Adipocyte (in vitro differentiated cells): ENCODE measurements at regions not wholly inside any gene's neighbourhood (a gene's known extent, or its start where the extent isn't known, plus 50 kb on each side); places are given as distances from the start of the nearest gene placed in this dataset.

ENCODE experiments used
- DNase-seq: peaks from one replicate; pipeline ENCODE4 v3.0.0-alpha.2; 2015; ENCODE audit warnings: low read depth
- H3K27me3 ChIP-seq: replicated peaks from 2 replicates; pipeline ENCODE4 v1.7.0; 2013; ENCODE audit warnings: mild to moderate bottlenecking, low read length, moderate library complexity; ENCODE audit not compliant: control insufficient read depth, insufficient read depth
- H3K36me3 ChIP-seq: 2 replicates; pipeline ENCODE4 v1.7.0; 2013; ENCODE audit warnings: low read length, mild to moderate bottlenecking, moderate library complexity; ENCODE audit not compliant: control insufficient read depth, insufficient read depth, severe bottlenecking
- H3K4me1 ChIP-seq: 2 replicates; pipeline ENCODE4 v1.7.0; 2013; ENCODE audit warnings: mild to moderate bottlenecking, low read length, moderate library complexity; ENCODE audit not compliant: control insufficient read depth, insufficient read depth
- H3K4me3 ChIP-seq: 2 replicates; pipeline ENCODE4 v1.7.0; 2013; ENCODE audit warnings: mild to moderate bottlenecking, low read length, moderate library complexity
- H3K9ac ChIP-seq: 2 replicates; pipeline ENCODE4 v1.7.0; 2013; ENCODE audit warnings: mild to moderate bottlenecking, low read length, moderate library complexity
- H3K9me3 ChIP-seq: 2 replicates; pipeline ENCODE4 v1.7.0; 2013; ENCODE audit warnings: mild to moderate bottlenecking, low read length, moderate library complexity; ENCODE audit not compliant: control insufficient read depth

GRCh38 chr21:18764720-18765119, 361.1 kb upstream of the TMPRSS15 start:
- Histone ChIP-seq H3K4me3 (no peak overlapping the region), H3K27me3 (no peaks in the 10 kb centered on the region)

GRCh38 chr21:18769599-18769998, 366.0 kb upstream of the TMPRSS15 start:
- no peak overlapping the region for H3K9ac ChIP-seq
- H3K4me1 ChIP-seq: no peaks in the 10 kb centered on the region
- H3K36me3 ChIP-seq: no peaks in the 10 kb centered on the region
- no peaks in the 10 kb centered on the region for H3K9me3 ChIP-seq
- H3K27me3 ChIP-seq: no peaks in the 10 kb centered on the region
- H3K4me3 ChIP-seq: no peak overlapping the region
- no peak for DNase-seq

More at GRCh38 chr21:18764720-18765119, 361.1 kb upstream of the TMPRSS15 start:
- Histone ChIP-seq H3K4me1 (no peaks in the 10 kb centered on the region), H3K9ac (no peak overlapping the region), H3K9me3 (no peaks in the 10 kb centered on the region), H3K36me3 (no peaks in the 10 kb centered on the region)
- no peak for DNase-seq

GRCh38 chr21:18771845-18772380, 368.3 kb upstream of the TMPRSS15 start:
- Histone ChIP-seq H3K36me3 (no peaks in the 10 kb centered on the region), H3K4me1 (no peaks in the 10 kb centered on the region), H3K27me3 (no peaks in the 10 kb centered on the region), H3K4me3 (no peak overlapping the region), H3K9ac (no peak overlapping the region), H3K9me3 (no peaks in the 10 kb centered on the region)
- DNase-seq: no peak

GRCh38 chr21:18772404-18772803, 368.8 kb upstream of the TMPRSS15 start:
- DNase-seq: no peak
- Histone ChIP-seq H3K4me1 (no peaks in the 10 kb centered on the region), H3K36me3 (no peaks in the 10 kb centered on the region), H3K9ac (no peak overlapping the region), H3K4me3 (no peak overlapping the region), H3K9me3 (no peaks in the 10 kb centered on the region), H3K27me3 (no peaks in the 10 kb centered on the region)

GRCh38 chr21:18772897-18773296, 369.3 kb upstream of the TMPRSS15 start:
- Histone ChIP-seq H3K4me1 (no peaks in the 10 kb centered on the region), H3K4me3 (no peak overlapping the region), H3K9ac (no peak overlapping the region), H3K27me3 (no peaks in the 10 kb centered on the region), H3K36me3 (no peaks in the 10 kb centered on the region), H3K9me3 (no peaks in the 10 kb centered on the region)
- no peak for DNase-seq

GRCh38 chr21:18776936-18777335, 373.4 kb upstream of the TMPRSS15 start:
- DNase-seq: no peak
- H3K4me3 ChIP-seq: no peak overlapping the region
- no peaks in the 10 kb centered on the region for H3K27me3 ChIP-seq
- H3K4me1 ChIP-seq: no peaks in the 10 kb centered on the region
- H3K9ac ChIP-seq: no peak overlapping the region
- no peaks in the 10 kb centered on the region for H3K9me3 ChIP-seq
- no peaks in the 10 kb centered on the region for H3K36me3 ChIP-seq

GRCh38 chr21:18782721-18783120, 379.1 kb upstream of the TMPRSS15 start:
- Histone ChIP-seq H3K36me3 (no peaks in the 10 kb centered on the region), H3K9me3 (no peaks in the 10 kb centered on the region), H3K27me3 (no peaks in the 10 kb centered on the region), H3K4me1 (no peaks in the 10 kb centered on the region), H3K9ac (no peak overlapping the region), H3K4me3 (no peak overlapping the region)
- DNase-seq: no peak

- no peaks in the 10 kb centered on the region for H3K27me3 ChIP-seq
- no peak for DNase-seq
- no peaks in the 10 kb centered on the region for H3K4me1 ChIP-seq
- H3K9ac ChIP-seq: no peak overlapping the region
- no peaks in the 10 kb centered on the region for H3K36me3 ChIP-seq
- H3K4me3 ChIP-seq: no peak overlapping the region
- no peaks in the 10 kb centered on the region for H3K9me3 ChIP-seq
Observed at GRCh38 chr21:18801468-18801867, 397.9 kb upstream of the TMPRSS15 start.

- H3K9me3 ChIP-seq: no peaks in the 10 kb centered on the region
- no peaks in the 10 kb centered on the region for H3K36me3 ChIP-seq
- H3K9ac ChIP-seq: no peak overlapping the region
- DNase-seq: no peak
- no peaks in the 10 kb centered on the region for H3K27me3 ChIP-seq
- H3K4me3 ChIP-seq: no peak overlapping the region
- no peaks in the 10 kb centered on the region for H3K4me1 ChIP-seq
Observed at GRCh38 chr21:18803624-18804023, 400.0 kb upstream of the TMPRSS15 start.

- no peak for DNase-seq
- H3K36me3 ChIP-seq: no peaks in the 10 kb centered on the region
Observed at GRCh38 chr21:18810136-18810535, 406.6 kb upstream of the TMPRSS15 start.

GRCh38 chr21:18812308-18812707, 408.7 kb upstream of the TMPRSS15 start:
- Histone ChIP-seq H3K27me3 (no peaks in the 10 kb centered on the region), H3K4me3 (no peak overlapping the region), H3K36me3 (no peaks in the 10 kb centered on the region), H3K9ac (no peak overlapping the region), H3K4me1 (no peaks in the 10 kb centered on the region), H3K9me3 (no peaks in the 10 kb centered on the region)
- no peak for DNase-seq

More at GRCh38 chr21:18810136-18810535, 406.6 kb upstream of the TMPRSS15 start:
- Histone ChIP-seq H3K9ac (no peak overlapping the region), H3K27me3 (no peaks in the 10 kb centered on the region), H3K4me1 (no peaks in the 10 kb centered on the region), H3K9me3 (no peaks in the 10 kb centered on the region), H3K4me3 (no peak overlapping the region)

- Histone ChIP-seq H3K9me3 (no peaks in the 10 kb centered on the region), H3K27me3 (no peaks in the 10 kb centered on the region), H3K36me3 (no peaks in the 10 kb centered on the region), H3K4me1 (no peaks in the 10 kb centered on the region), H3K4me3 (no peak overlapping the region), H3K9ac (no peak overlapping the region)
- no peak for DNase-seq
Observed at GRCh38 chr21:18819507-18819906, 415.9 kb upstream of the TMPRSS15 start.
